CD4-positive, alpha-beta T cell treated with Interleukin-1 beta for 1 hour (primary cell): ENCODE measurements at regions not wholly inside any gene's neighbourhood (a gene's known extent, or its start where the extent isn't known, plus 50 kb on each side); places are given as distances from the start of the nearest gene placed in this dataset.
"Not testable (repeated sequence)": the region's sequence is repeated elsewhere in the genome, so short reads cannot be mapped to it uniquely, and the experiment has no call there.

Source experiments
- DNase-seq, 2 donors: peaks; one replicate each; pipeline ENCODE4 v3.0.0-alpha.2; 2020 to 2022

GRCh38 chr9:42378418-42378815 lies 195.0 kb downstream of the SPATA31A6 start:
- DNase-seq, result no peak

GRCh38 chr9:42379602-42380001 lies 196.1 kb downstream of the SPATA31A6 start:
- not testable (repeated sequence) for DNase-seq

- not testable (repeated sequence) for DNase-seq
Observed at GRCh38 chr9:42384585-42384984, 201.1 kb downstream of the SPATA31A6 start.

GRCh38 chr9:42385574-42386120 lies 202.2 kb downstream of the SPATA31A6 start:
- not testable (repeated sequence) for DNase-seq

GRCh38 chr9:42386477-42386876 lies 203.0 kb downstream of the SPATA31A6 start:
- no peak for DNase-seq

- no peak for DNase-seq
Observed at GRCh38 chr9:42388146-42388690, 204.8 kb downstream of the SPATA31A6 start.

GRCh38 chr9:42388846-42389245 lies 205.4 kb downstream of the SPATA31A6 start:
- DNase-seq, result no peak

GRCh38 chr9:42392773-42393455 lies 209.5 kb downstream of the SPATA31A6 start:
- DNase-seq, result not testable (repeated sequence)

GRCh38 chr9:42396318-42396717 lies 212.9 kb downstream of the SPATA31A6 start:
- DNase-seq, result no peak

- DNase-seq, result not testable (repeated sequence)
Observed at GRCh38 chr9:42397336-42397735, 213.9 kb downstream of the SPATA31A6 start.

- DNase-seq, result not testable (repeated sequence)
Observed at GRCh38 chr9:42402919-42403318, 219.5 kb downstream of the SPATA31A6 start.

- not testable (repeated sequence) for DNase-seq
Observed at GRCh38 chr9:42409581-42409980, 226.1 kb downstream of the SPATA31A6 start.

GRCh38 chr9:42412354-42412753 lies 228.9 kb downstream of the SPATA31A6 start:
- not testable (repeated sequence) for DNase-seq

GRCh38 chr9:42414865-42415264 lies 231.4 kb downstream of the SPATA31A6 start:
- DNase-seq, result not testable (repeated sequence)

- DNase-seq, result not testable (repeated sequence)
Observed at GRCh38 chr9:42419652-42420051, 236.2 kb downstream of the SPATA31A6 start.

GRCh38 chr9:42420324-42420723 lies 236.9 kb downstream of the SPATA31A6 start:
- not testable (repeated sequence) for DNase-seq

GRCh38 chr9:42421630-42422029 lies 238.2 kb downstream of the SPATA31A6 start:
- DNase-seq, result not testable (repeated sequence)

- not testable (repeated sequence) for DNase-seq
Observed at GRCh38 chr9:42430674-42431615, 247.5 kb downstream of the SPATA31A6 start.

- DNase-seq, result not testable (repeated sequence)
Observed at GRCh38 chr9:42431616-42432010, 248.2 kb downstream of the SPATA31A6 start.

- DNase-seq, result not testable (repeated sequence)
Observed at GRCh38 chr9:42434844-42435714, 251.6 kb downstream of the SPATA31A6 start.

GRCh38 chr9:42435715-42436342 lies 252.4 kb downstream of the SPATA31A6 start:
- not testable (repeated sequence) for DNase-seq
